Activated CD4-positive, alpha-beta T cell treated with anti-CD3 and anti-CD28 coated beads for 36 hours (primary cell): ENCODE measurements at regions not wholly inside any gene's neighbourhood (a gene's known extent, or its start where the extent isn't known, plus 50 kb on each side); places are given as distances from the start of the nearest gene placed in this dataset.

Experiments
- ATAC-seq: fragments of 200-7000 bp; cut with Tn5 transposase; one replicate; pipeline ENCODE4 v1.10.0; 2021; ENCODE audit warnings: mild to moderate bottlenecking, moderate library complexity
- CTCF ChIA-PET: fragments of 350-600 bp; sonication (Branson Sonifier 250); formaldehyde crosslinking; loops from one replicate; lab custom pipeline; 2021; ENCODE audit warnings: antibody characterized with exemption; lab: Charles Lee
- POLR2A ChIA-PET: fragments of 350-600 bp; sonication (Branson Sonifier 250); formaldehyde crosslinking; loops from one replicate; lab custom pipeline; 2021; ENCODE audit warnings: antibody characterized with exemption, inconsistent platforms; lab: Charles Lee
- DNase-seq: peaks from one replicate; pipeline ENCODE4 v3.0.0-alpha.2; 2020
- H3K27ac Mint-ChIP-seq: one replicate; pipeline ENCODE4 v1.8.0; 2021; ENCODE audit warnings: mixed read lengths
- H3K27me3 Mint-ChIP-seq: one replicate; pipeline ENCODE4 v1.8.0; 2021; ENCODE audit warnings: mixed read lengths
- H3K36me3 Mint-ChIP-seq: one replicate; pipeline ENCODE4 v1.8.0; 2021; ENCODE audit warnings: low read depth, mixed read lengths
- H3K4me1 Mint-ChIP-seq: one replicate; pipeline ENCODE4 v1.8.0; 2021; ENCODE audit warnings: mixed read lengths
- H3K4me3 Mint-ChIP-seq: one replicate; pipeline ENCODE4 v1.8.0; 2021; ENCODE audit warnings: mild to moderate bottlenecking, moderate library complexity, mixed read lengths
- H3K9me3 Mint-ChIP-seq: one replicate; pipeline ENCODE4 v1.8.0; 2021; ENCODE audit warnings: low read depth, mixed read lengths
- intact Hi-C, 2 experiments: fragments of 100-400 bp; cut with DNase I in 1 of 2; cut with micrococcal nuclease in 1 of 2; formaldehyde crosslinking; loops; one replicate each; pipeline versions ENCODE4 v1.14.2 to v1.15.1; 2022 to 2024; cut with DNase I, micrococcal nuclease

GRCh38 chr10:4131407-4132215 is 346.6 kb upstream of the KLF6 start:
- peaks cover 2% of the 10 kb centered on the region for H3K36me3 Mint-ChIP-seq
- no peak overlapping the region for H3K4me3 Mint-ChIP-seq
- H3K27me3 Mint-ChIP-seq = peaks cover 11% of the 10 kb centered on the region
- DNase-seq (peak; percentile 44), ATAC-seq (peak; percentile 85)
- no peak overlapping the region for H3K27ac Mint-ChIP-seq
- H3K4me1 Mint-ChIP-seq = peaks cover 41% of the 10 kb centered on the region
- POLR2A ChIA-PET = interaction anchor here (0.6 to 0.8 kb wide), 9 partner anchors 57 to 1109 kb away, joined by 3 to 8 read pairs (median 5); no protein-coding TSS in a partner anchor
- intact Hi-C loops = loop anchor here (1.0 to 10.0 kb wide), 19 partner anchors 65 to 935 kb away; no protein-coding TSS in a partner anchor
- H3K9me3 Mint-ChIP-seq = peaks cover 3% of the 10 kb centered on the region
- CTCF ChIA-PET = interaction anchor here (0.6 to 0.7 kb wide), 2 partner anchors 56 to 959 kb away, joined by 3 to 6 read pairs; partner anchors contain the start of gene PITRM1

DNA sequence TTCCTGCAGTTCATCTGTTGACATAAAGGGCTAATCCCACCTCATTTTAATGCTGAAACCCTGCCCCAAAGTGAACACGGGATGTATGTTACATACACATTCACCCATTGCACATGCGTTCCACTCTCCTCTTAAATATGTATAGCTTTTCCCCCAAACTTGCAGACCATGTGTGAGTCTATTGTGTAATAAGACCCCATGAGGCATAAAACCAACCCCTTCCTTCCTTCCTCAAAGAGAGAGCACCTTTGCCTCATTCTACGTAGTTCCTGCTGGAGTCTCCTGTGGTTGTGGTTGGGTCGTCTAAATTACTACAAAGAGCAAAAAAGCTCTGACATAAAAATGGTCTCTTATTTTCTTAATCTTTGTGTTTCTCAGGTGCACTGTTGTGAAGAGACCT is 345.7 kb upstream of the KLF6 start:
- H3K27ac Mint-ChIP-seq = no peak overlapping the region
- DNase-seq (no peak), ATAC-seq (no peak)
- ChIA-PET POLR2A (no interaction called here), CTCF (interaction anchor here (1.0 kb wide), 1 partner anchor 933 kb away, joined by 3 read pairs; no protein-coding TSS in a partner anchor)
- H3K36me3 Mint-ChIP-seq = peaks cover 8% of the 10 kb centered on the region
- peaks cover 11% of the 10 kb centered on the region for H3K9me3 Mint-ChIP-seq
- H3K27me3 Mint-ChIP-seq = peaks cover 11% of the 10 kb centered on the region
- H3K4me3 Mint-ChIP-seq = no peak overlapping the region
- H3K4me1 Mint-ChIP-seq = peaks cover 33% of the 10 kb centered on the region
- intact Hi-C loops = loop anchor here (1.0 to 10.0 kb wide), 19 partner anchors 64 to 934 kb away; no protein-coding TSS in a partner anchor

- DNase-seq = no peak
- POLR2A ChIA-PET = no interaction called here
- no peak for ATAC-seq
- Mint-ChIP-seq H3K27ac (no peak overlapping the region), H3K4me3 (no peak overlapping the region), H3K4me1 (peaks cover 26% of the 10 kb centered on the region), H3K9me3 (peaks cover 12% of the 10 kb centered on the region), H3K27me3 (peaks cover 11% of the 10 kb centered on the region), H3K36me3 (peaks cover 8% of the 10 kb centered on the region)
- intact Hi-C loops = loop anchor here (2.0 to 10.0 kb wide), 14 partner anchors 63 to 933 kb away; no protein-coding TSS in a partner anchor
- CTCF ChIA-PET = interaction anchor here (1.0 kb wide), 1 partner anchor 932 kb away, joined by 3 read pairs; no protein-coding TSS in a partner anchor
These were observed 345.0 kb upstream of the KLF6 start for GRCh38 chr10:4129866-4130477.

DNA sequence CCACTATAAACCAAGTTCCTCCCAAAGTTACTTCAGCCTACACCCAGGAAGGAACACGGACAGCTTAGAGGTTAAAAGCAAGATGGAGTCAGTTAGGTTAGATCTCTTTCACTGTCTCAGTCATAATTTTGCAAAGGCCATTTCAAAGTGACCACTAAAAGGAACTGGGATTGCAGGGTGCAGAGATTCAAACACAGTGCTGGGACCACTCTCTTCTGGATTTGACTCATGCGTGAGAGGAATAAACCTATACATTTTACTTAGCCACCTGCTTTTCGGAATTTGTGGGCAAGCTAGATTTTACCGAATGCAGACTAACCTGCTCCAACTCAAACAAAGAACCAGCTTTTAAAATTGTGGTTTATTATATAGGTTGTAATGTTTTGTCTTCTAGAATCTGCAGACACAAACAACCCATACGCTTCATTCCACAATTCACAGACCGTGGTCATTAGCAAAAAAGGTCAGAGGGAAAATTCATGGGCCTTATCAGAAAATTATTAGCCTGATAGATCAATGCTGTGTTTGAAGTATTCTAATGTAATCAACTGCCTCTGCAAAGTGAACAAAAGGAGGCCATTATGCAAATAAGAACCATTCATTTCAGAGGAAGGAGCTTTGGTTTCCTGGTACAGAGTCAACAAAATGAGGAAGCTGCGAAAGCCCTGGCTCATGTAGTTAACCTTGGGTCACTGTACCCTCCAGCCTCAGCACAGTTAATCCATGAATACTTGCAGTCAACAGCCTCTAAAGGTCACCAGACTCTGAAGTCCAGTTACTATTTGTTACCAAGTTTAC is 342.7 kb upstream of the KLF6 start:
- Mint-ChIP-seq H3K36me3 (peaks cover 8% of the 10 kb centered on the region), H3K9me3 (peaks cover 19% of the 10 kb centered on the region), H3K27ac (peak overlapping the region; percentile 4), H3K4me3 (no peak overlapping the region), H3K4me1 (peaks cover 20% of the 10 kb centered on the region), H3K27me3 (peaks cover 8% of the 10 kb centered on the region)
- CTCF ChIA-PET = interaction anchor here (0.6 kb wide), 1 partner anchor 1495 kb away, joined by 3 read pairs; no protein-coding TSS in a partner anchor
- ATAC-seq (peak; percentile 13), DNase-seq (no peak)
- POLR2A ChIA-PET = no interaction called here
- intact Hi-C loops = no loop called here

DNA sequence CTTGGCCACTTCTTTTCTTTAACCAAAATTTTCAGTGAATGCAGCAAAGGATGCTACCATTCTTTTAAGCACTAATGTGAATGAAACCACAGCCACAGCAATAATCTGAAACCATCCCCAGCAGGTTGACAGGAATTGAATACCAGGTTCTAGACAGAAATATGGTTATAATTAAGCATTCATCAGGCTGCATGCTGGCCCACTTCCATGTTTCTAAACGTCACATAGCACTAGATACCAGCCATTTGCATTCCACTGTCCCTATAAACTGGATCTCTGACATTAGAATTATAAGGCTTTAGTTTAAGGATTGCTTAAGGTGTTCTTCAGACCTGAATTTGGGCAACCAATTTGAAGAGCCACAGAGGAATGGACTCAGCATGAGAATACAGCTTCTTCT is 340.8 kb upstream of the KLF6 start:
- ChIA-PET CTCF (no interaction called here), POLR2A (no interaction called here)
- intact Hi-C loops = no loop called here
- Mint-ChIP-seq H3K27me3 (peaks cover 10% of the 10 kb centered on the region), H3K27ac (no peak overlapping the region), H3K9me3 (peaks cover 19% of the 10 kb centered on the region), H3K4me1 (peaks cover 30% of the 10 kb centered on the region), H3K4me3 (no peak overlapping the region), H3K36me3 (peaks cover 8% of the 10 kb centered on the region)
- ATAC-seq (no peak), DNase-seq (no peak)

- CTCF ChIA-PET = no interaction called here
- peak overlapping the region; percentile 39 for H3K4me3 Mint-ChIP-seq
- peak; percentile 73 for ATAC-seq
- peaks cover 17% of the 10 kb centered on the region for H3K9me3 Mint-ChIP-seq
- intact Hi-C loops = no loop called here
- peaks cover 2% of the 10 kb centered on the region for H3K27me3 Mint-ChIP-seq
- peaks cover 6% of the 10 kb centered on the region for H3K36me3 Mint-ChIP-seq
- peak overlapping the region; percentile 77 for H3K27ac Mint-ChIP-seq
- peak; percentile 30 for DNase-seq
- H3K4me1 Mint-ChIP-seq = peaks cover 12% of the 10 kb centered on the region
- POLR2A ChIA-PET = no interaction called here
These were observed 336.7 kb upstream of the KLF6 start for GRCh38 chr10:4121502-4122380.

GRCh38 chr10:4120096-4120853 is 335.3 kb upstream of the KLF6 start:
- intact Hi-C loops = no loop called here
- DNase-seq = peak; percentile 24
- Mint-ChIP-seq H3K27me3 (peaks cover 2% of the 10 kb centered on the region), H3K9me3 (peaks cover 13% of the 10 kb centered on the region), H3K36me3 (no peaks in the 10 kb centered on the region), H3K4me1 (peaks cover 12% of the 10 kb centered on the region), H3K4me3 (no peak overlapping the region), H3K27ac (no peak overlapping the region)
- ATAC-seq = no peak
- ChIA-PET POLR2A (no interaction called here), CTCF (no interaction called here)

DNA sequence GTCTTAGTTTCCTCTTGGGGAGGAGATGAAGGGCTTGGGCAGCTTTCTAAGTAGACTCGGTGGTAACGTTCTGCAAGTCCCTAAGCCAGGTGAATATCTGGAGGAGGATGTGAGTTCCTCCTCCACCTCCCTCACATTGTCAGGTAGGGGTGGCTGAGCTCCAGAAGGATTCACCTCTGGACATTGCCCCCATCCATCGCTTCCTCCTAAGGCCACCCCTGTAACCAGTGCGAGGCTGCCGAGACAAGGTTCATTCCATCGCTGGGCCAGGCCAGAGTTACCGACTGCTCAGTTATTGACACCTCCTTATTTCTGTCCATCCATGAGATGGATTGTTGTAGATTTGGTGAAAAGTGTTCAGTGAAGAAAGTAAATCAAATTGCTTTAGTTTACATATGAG is 334.1 kb upstream of the KLF6 start:
- intact Hi-C loops = no loop called here
- no peak for ATAC-seq

DNA sequence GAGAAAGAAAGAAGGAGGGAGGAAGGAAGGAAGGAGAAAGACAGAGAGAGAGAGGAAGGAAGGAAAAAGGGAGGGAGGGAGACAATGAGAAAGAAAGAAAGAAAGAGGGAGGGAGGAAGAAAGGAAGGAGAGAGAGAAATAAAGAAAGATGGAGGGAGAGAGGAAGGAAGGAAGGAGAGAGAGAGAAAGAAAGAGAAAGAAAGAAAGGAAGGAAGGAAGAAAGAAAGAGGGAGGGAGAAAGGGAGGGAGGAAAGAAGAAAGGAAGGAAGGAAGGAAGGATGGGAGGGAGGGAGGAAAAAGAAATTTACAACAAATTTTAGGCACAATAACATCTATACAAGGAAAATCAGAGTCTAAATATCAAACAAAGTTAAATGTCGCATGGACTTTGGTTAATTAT is 332.6 kb upstream of the KLF6 start:
- ATAC-seq (no peak), DNase-seq (no peak)
- H3K36me3 Mint-ChIP-seq = no peaks in the 10 kb centered on the region
- ChIA-PET CTCF (no interaction called here), POLR2A (no interaction called here)
- peaks cover 7% of the 10 kb centered on the region for H3K9me3 Mint-ChIP-seq
- H3K4me1 Mint-ChIP-seq = peaks cover 12% of the 10 kb centered on the region
- no peak overlapping the region for H3K27ac Mint-ChIP-seq
- H3K27me3 Mint-ChIP-seq = peaks cover 2% of the 10 kb centered on the region
- intact Hi-C loops = no loop called here
- no peak overlapping the region for H3K4me3 Mint-ChIP-seq

More for the DNA sequence above, 334.1 kb upstream of the KLF6 start:
- peaks cover 7% of the 10 kb centered on the region for H3K9me3 Mint-ChIP-seq
- peaks cover 2% of the 10 kb centered on the region for H3K27me3 Mint-ChIP-seq
- no peak for DNase-seq
- H3K4me3 Mint-ChIP-seq = no peak overlapping the region
- peaks cover 12% of the 10 kb centered on the region for H3K4me1 Mint-ChIP-seq
- CTCF ChIA-PET = interaction anchor here (0.6 kb wide), 1 partner anchor 545 kb away, joined by 3 read pairs; no protein-coding TSS in a partner anchor
- POLR2A ChIA-PET = no interaction called here
- no peak overlapping the region for H3K27ac Mint-ChIP-seq
- no peaks in the 10 kb centered on the region for H3K36me3 Mint-ChIP-seq

- no peaks in the 10 kb centered on the region for H3K4me1 Mint-ChIP-seq
- peaks cover 4% of the 10 kb centered on the region for H3K27me3 Mint-ChIP-seq
- ChIA-PET POLR2A (no interaction called here), CTCF (no interaction called here)
- DNase-seq (no peak), ATAC-seq (no peak)
- H3K4me3 Mint-ChIP-seq = no peak overlapping the region
- no peak overlapping the region for H3K27ac Mint-ChIP-seq
- intact Hi-C loops = no loop called here
- H3K36me3 Mint-ChIP-seq = no peaks in the 10 kb centered on the region
- H3K9me3 Mint-ChIP-seq = peaks cover 6% of the 10 kb centered on the region
These were observed 326.6 kb upstream of the KLF6 start for GRCh38 chr10:4111643-4112042.
